NCI-H1092 (cell line): ENCODE measurements at regions not wholly inside any gene's neighbourhood (a gene's known extent, or its start where the extent isn't known, plus 50 kb on each side); places are given as distances from the start of the nearest gene placed in this dataset.
"Not testable (repeated sequence)": the region's sequence is repeated elsewhere in the genome, so short reads cannot be mapped to it uniquely, and the experiment has no call there.

Experiments
- DNase-seq: peaks from one replicate; lab custom pipeline; 2025; lab: John Stamatoyannopoulos, UW

- DNase-seq, result not testable (repeated sequence)
These were observed 50.8 kb upstream of the GRIN2B start for GRCh38 chr12:14032191-14032590.

DNA sequence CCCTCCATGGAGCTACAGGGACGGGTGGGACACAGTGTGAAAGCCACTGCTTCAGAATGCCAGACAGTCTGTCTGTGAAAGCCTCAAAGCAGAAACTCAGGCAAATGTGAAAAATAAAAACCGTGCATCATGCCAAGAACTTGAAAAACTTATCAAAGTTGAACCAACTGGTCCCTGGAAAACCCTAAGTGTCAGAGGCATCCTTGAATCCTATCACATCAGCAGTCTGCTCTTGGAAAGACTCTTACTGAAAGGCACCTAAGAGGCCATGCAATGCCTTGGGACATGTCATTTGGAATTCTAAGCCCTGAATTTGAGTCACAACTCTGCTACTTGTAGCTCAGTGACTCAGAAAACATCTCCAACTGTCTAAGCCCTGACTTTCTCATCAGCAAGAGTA, 62.4 kb upstream of the GRIN2B start:
- no peak for DNase-seq

DNA sequence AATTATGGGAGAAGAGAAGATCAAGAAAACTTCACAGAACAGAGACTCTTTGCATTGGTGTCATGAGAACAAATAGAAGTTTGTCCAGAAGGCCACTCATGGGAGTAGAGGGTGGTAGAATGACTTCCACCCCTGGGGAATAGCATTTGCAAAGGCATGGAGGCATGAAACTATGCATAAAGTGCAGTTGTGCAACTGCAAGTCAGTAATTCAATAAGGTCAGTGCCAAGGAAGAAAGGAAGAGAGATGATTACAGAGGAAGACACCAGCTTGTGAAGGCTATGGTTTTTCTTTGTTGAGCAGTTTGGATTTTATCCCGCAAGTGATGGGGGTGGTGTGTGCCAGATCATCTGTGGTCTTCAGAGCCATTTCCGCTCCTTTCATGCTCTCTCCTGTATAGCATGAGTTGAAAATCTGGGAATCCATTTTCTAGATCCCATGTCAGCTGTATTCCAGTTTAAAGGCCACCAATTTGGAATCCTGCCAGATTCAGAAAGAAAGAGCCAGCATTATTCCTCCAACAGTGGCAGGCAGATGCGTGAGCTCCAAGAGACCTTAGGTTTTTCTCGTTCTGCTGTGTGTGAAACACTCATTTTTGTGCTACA, 67.6 kb upstream of the GRIN2B start:
- no peak for DNase-seq

DNA sequence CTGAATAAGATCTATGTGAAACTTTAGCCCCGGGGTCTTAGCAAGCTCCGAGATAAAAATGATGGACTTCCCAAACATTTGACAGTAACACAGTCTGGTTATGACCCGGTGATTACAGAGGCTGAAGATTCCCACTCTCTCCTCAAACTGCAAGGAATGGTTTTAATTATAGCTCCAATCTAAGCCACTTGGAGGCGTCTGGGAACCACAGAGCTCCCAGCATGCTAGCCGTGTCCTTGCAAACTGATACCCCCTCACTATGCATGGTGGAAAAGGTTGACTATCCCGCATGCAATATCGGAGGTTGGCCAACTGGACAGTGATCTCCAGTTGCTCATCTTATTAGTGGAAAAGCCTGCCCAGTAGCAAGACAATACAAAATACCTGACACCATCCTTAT, 76.5 kb upstream of the GRIN2B start:
- DNase-seq, result no peak

DNA sequence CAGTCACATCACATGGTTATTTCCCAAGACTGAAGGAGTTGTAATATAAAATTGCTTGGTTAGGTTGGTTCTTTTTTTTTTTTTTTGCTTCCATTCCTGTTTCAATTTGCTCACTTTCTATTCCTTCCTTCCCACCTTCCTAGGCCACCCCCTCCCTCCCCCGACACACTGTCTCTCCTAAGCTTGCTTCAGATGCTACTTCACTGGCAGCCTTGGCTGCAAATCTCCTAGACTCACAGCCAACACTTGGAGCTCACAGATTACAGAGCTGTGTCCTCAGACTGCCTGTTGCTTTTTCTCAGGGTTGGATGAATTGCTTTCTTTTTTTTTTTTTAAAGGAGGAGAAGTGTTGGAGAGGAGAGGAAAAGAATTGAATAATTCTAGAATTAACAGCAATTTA, 77.3 kb upstream of the GRIN2B start:
- DNase-seq, result no peak

DNA sequence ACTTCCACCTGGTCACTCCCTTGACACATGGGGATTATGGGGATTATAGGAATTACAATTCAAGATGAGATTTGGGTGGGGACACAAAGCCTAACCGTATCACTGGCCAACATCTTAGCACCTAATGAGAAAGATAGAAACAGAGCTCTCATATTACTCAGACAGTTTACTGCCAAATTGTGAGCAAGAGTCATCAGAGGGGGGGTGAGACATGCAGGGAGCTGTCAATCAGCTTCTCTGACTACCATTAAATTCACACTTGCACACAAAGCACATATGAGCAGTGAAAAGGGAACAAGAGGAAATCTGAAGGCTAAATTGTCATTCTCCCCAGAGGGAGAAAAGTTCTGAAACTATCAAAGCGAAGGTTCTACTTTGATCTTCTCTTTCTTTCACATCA, 78.1 kb upstream of the GRIN2B start:
- no peak for DNase-seq

DNA sequence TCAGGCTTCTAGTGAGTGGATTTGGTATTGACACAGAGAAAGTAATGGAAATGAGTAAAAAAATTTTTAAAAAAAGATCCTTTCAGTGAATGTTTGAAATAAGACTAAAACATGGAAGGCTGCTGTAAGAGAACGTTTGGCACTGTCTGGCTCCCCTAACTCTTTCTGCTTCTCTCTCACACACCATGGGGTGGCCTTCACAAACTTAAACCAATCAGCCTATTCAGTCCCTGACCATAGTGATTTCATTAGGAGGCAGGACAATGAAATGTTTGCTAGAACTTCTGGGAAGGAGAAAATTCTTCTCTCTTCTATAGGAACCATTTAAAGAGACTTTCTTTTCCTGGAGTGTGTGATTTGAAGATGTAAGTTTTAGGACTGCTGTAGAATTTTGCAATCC, 84.2 kb upstream of the GRIN2B start:
- DNase-seq, result no peak

DNA sequence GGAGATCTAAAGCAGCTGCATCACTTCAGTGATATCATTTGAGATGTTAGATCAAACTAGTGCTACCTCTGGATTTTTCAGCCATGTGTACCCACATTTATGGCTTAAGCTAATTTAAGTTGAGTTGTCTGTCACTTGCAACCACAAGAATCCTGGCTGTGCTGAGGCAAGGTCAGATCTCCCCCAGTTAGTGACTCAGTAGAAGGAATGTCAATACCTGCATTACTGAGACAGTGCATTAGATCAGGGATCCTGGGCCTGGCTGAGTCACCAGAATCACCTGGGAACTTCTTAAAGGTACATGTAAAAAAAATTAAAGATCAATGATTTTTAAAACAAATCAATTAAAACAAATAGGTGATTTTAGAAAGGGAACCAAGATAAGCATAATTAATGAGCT, 84.6 kb upstream of the GRIN2B start:
- no peak for DNase-seq

GRCh38 chr12:14068961-14069360, 87.6 kb upstream of the GRIN2B start:
- no peak for DNase-seq

DNA sequence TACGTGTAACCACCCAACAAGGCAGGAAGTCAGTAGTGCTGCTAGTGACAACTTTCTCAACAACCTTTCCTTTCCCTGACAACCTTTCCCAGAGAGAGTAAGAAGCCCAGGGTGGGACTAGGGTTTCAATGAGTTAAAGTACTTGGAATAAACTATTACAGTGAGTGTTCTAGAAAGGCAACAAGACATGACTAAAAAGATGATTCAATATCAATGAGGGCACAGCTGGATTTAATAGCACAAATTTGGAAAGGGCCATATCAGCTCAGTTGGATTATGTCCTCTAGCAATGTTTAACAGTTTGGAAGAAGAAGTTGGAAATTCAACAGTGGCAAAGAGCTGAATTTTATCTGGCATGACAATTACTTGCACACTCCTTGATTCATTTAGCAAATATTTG, 90.4 kb upstream of the GRIN2B start:
- no peak for DNase-seq

DNA sequence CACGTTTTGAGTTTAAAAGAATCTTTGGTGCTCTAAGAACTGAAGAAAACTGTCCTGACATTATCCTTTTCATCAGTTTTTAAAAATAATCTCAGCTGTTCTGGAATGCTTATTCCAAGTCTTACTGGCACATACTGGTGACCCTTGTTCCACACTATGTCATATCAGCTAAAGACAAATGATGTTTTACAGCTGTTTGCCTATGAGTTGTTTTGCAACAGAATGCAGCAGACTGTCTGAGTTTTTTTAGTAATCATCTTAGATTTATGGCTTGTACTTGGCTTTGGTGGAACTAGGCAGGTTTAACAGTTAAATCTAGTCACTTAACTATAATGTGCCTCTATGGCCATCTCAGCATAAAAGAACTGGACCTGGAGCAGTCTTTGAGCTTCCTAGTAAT, 91.6 kb upstream of the GRIN2B start:
- DNase-seq, result no peak

- DNase-seq, result no peak
These were observed 94.5 kb upstream of the GRIN2B start for GRCh38 chr12:14075797-14076393.

DNA sequence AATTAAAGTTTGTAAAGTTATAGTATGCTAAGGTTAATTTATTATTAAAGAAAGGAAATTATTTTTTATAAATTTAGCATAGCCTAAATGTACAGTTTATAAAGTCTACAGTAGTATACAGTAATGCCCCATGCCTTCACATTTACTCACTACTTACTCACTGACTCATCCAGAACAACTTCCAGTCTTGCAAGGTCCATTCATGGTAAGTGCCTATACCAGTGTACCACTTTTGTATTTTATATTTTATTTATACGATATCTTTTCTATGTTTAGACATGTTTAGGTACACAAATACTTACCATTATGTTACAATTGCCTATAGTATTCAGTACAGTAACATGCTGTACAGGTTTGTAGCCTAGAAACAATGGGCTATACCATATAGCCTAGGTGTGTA, 95.1 kb upstream of the GRIN2B start:
- DNase-seq, result no peak

- DNase-seq, result no peak
These were observed 105.4 kb upstream of the GRIN2B start for GRCh38 chr12:14086838-14087237.

GRCh38 chr12:14099994-14100393, 118.6 kb upstream of the GRIN2B start:
- no peak for DNase-seq

DNA sequence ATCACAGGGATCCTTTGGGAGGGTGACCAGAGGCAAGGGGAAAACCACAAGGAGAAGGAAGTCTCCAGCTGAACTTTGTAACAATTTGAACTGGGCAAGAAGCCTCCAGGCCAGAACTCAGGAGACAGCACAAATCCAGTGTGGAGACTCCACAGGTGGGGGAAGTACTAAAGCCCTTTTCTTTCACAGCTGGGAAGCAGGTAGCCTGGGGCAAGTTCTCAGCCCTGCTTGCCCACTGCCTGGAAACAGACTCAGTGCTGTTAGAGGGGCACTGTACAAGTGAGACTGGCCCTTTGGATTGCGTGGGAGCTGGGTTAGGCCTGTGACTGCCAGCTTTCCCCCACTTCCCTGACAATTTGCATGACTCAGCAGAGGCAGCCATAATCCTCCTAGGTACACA, 120.2 kb upstream of the GRIN2B start:
- not testable (repeated sequence) for DNase-seq

DNA sequence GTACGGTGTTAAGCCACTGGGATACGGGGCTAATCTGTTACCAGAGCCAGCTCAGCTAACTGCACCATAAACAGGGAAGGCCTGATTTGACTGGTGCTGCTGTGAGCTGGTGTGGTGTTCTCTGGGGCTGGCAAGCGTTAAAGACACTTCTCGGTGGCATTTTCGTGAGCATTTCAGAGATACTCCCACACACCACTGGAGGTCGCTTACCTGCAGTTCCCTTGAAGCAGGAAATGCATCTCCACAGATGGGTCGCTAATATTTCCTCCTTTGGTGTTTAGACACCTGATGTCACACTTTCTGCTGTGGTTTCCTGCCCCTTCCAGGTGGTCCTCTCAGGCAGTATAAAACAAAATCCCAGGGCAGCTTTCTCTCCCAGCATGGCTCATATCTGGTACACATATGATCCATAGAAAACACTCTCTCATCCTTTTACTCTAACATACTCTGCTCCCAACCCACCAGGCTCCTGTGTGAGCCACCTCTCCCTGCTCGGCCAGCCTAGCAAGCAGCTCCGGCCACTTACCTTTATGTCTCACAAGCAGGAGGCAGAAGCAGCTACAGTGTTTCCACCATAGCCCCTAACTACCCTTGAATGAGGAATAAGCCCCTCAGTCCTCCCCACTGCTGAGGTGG, 129.9 kb upstream of the GRIN2B start:
- no peak for DNase-seq

GRCh38 chr12:14113031-14113430, 131.6 kb upstream of the GRIN2B start:
- DNase-seq, result no peak

DNA sequence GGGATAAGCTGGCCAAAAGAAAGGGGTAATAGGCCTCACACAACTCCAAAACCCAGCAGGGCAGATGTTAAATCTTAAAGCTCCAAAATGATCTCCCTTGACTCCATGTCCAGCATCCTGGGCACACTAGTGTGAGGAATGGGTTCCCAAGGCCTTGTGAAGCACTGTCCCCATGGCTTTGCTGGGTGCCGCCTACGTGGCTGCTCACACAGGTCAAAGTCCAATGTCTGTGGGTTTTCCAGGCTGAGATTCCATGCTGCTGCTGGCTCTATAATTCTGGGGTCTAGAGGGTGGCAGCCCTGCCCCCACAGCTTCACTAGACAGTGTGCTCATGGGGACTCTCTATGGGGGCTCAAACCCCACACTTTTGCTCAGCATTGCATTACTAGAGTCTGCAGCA, 145.3 kb upstream of the GRIN2B start:
- DNase-seq, result no peak

DNA sequence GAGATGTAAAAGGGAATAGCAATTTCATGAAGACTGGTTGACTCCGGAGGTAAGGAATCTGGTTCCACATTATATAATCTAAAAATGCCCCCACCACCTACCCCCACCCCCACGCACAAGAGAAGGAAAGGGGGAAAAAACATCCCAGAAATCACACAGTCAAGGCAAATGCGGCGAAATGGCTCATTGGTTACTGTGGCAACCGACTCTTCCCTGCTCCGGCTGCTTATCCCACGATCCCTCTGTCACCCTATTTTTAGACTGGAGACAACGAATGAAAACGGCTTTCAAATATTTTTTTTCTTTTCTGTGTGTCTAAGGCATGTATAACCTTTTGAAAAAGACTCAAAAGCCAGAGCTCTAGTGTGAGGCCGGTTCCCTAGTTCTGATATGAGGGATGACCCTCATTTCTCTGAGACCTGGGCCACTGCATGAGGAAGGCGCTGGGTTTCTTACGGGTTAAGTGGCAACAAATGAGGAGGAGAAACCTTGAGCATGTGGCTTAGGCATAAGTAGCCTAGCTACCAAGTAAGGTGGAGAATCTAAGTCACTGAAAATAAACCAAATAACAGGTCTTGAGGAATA, 148.3 kb upstream of the GRIN2B start:
- DNase-seq, result no peak

- DNase-seq, result no peak
These were observed 154.6 kb upstream of the GRIN2B start for GRCh38 chr12:14135996-14136395.

DNA sequence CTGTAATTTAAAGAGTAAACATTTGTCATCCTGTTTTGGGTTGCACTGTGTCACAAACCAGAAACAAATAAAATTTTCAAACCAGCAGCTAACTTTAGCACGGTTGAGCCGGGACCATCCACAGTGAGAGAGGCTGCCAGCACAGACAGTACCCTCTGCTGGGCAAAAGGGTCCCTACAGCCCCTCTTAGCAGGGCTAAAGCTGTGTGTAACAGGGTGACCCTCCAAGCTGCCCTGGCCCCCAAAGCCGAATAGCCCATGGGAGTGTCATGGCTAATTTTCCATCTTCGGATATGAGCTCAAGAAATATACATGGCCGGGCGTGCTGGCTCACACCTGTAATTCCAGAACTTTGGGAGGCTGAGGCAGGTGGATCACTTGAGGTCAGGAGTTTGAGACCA, 157.1 kb upstream of the GRIN2B start:
- no peak for DNase-seq

GRCh38 chr12:14148489-14149270, 167.3 kb upstream of the GRIN2B start:
- DNase-seq, result no peak
